Progenitor cell of endocrine pancreas (in vitro differentiated cells): ENCODE measurements at regions not wholly inside any gene's neighbourhood (a gene's known extent, or its start where the extent isn't known, plus 50 kb on each side); places are given as distances from the start of the nearest gene placed in this dataset.

ENCODE experiments used
- DNase-seq: peaks from one replicate; pipeline ENCODE4 v3.0.0; 2021; ENCODE audit warnings: low spot score; ENCODE audit not compliant: unreplicated experiment
- H3K27ac Mint-ChIP-seq: 2 replicates; pipeline ENCODE4 v1.8.0; 2021; ENCODE audit warnings: mild to moderate bottlenecking, moderate library complexity, mixed read lengths
- H3K27me3 Mint-ChIP-seq: 2 replicates; pipeline ENCODE4 v1.8.0; 2021; ENCODE audit warnings: mixed read lengths
- H3K36me3 Mint-ChIP-seq: 2 replicates; pipeline ENCODE4 v1.8.0; 2022; ENCODE audit warnings: mixed read lengths; ENCODE audit not compliant: insufficient read depth
- H3K4me1 Mint-ChIP-seq: 2 replicates; pipeline ENCODE4 v1.8.0; 2021; ENCODE audit warnings: low read depth, mixed read lengths
- H3K4me3 Mint-ChIP-seq: 2 replicates; pipeline ENCODE4 v1.8.0; 2021; ENCODE audit warnings: low read depth, mild to moderate bottlenecking, moderate library complexity, mixed read lengths
- H3K9me3 Mint-ChIP-seq: 2 replicates; pipeline ENCODE4 v1.8.0; 2021; ENCODE audit warnings: low read depth, mixed read lengths
- TF ChIP-seq, protein P1 (sequence below): fragments of 200-600 bp; sonication (generic); IDR thresholded peaks from one replicate; pipeline ENCODE4 v1.5.0; 2021; ENCODE audit warnings: antibody characterized with exemption, mild to moderate bottlenecking; ENCODE audit not compliant: unreplicated experiment

- Mint-ChIP-seq H3K27ac (no peak overlapping the region), H3K4me1 (peaks cover 7% of the 10 kb centered on the region), H3K9me3 (no peaks in the 10 kb centered on the region), H3K36me3 (no peaks in the 10 kb centered on the region), H3K4me3 (no peak overlapping the region), H3K27me3 (peaks cover 38% of the 10 kb centered on the region)
- TF ChIP-seq, protein P1, sequence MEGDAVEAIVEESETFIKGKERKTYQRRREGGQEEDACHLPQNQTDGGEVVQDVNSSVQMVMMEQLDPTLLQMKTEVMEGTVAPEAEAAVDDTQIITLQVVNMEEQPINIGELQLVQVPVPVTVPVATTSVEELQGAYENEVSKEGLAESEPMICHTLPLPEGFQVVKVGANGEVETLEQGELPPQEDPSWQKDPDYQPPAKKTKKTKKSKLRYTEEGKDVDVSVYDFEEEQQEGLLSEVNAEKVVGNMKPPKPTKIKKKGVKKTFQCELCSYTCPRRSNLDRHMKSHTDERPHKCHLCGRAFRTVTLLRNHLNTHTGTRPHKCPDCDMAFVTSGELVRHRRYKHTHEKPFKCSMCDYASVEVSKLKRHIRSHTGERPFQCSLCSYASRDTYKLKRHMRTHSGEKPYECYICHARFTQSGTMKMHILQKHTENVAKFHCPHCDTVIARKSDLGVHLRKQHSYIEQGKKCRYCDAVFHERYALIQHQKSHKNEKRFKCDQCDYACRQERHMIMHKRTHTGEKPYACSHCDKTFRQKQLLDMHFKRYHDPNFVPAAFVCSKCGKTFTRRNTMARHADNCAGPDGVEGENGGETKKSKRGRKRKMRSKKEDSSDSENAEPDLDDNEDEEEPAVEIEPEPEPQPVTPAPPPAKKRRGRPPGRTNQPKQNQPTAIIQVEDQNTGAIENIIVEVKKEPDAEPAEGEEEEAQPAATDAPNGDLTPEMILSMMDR: no peak
- DNase-seq: no peak
These were observed 104.9 kb upstream of the SLC2A1 start for GRCh38 chr1:43063394-43064219.

- Mint-ChIP-seq H3K27ac (no peak overlapping the region), H3K4me3 (no peak overlapping the region), H3K27me3 (peaks cover 38% of the 10 kb centered on the region), H3K9me3 (no peaks in the 10 kb centered on the region), H3K4me1 (peaks cover 5% of the 10 kb centered on the region), H3K36me3 (no peaks in the 10 kb centered on the region)
- no peak for DNase-seq
- TF ChIP-seq, protein P1: no peak
These were observed 103.9 kb upstream of the SLC2A1 start for GRCh38 chr1:43062527-43063095.

GRCh38 chr1:43061757-43062156 lies 103.1 kb upstream of the SLC2A1 start:
- no peaks in the 10 kb centered on the region for H3K36me3 Mint-ChIP-seq
- H3K27me3 Mint-ChIP-seq: peaks cover 35% of the 10 kb centered on the region
- H3K9me3 Mint-ChIP-seq: no peaks in the 10 kb centered on the region
- H3K27ac Mint-ChIP-seq: no peak overlapping the region
- no peak for DNase-seq
- H3K4me3 Mint-ChIP-seq: no peak overlapping the region
- TF ChIP-seq, protein P1: no peak
- peaks cover 5% of the 10 kb centered on the region for H3K4me1 Mint-ChIP-seq

- peaks cover 5% of the 10 kb centered on the region for H3K4me1 Mint-ChIP-seq
- TF ChIP-seq, protein P1: no peak
- H3K9me3 Mint-ChIP-seq: no peaks in the 10 kb centered on the region
- DNase-seq: no peak
- H3K4me3 Mint-ChIP-seq: no peak overlapping the region
- H3K27ac Mint-ChIP-seq: no peak overlapping the region
- H3K27me3 Mint-ChIP-seq: peaks cover 30% of the 10 kb centered on the region
- H3K36me3 Mint-ChIP-seq: no peaks in the 10 kb centered on the region
These were observed 101.2 kb upstream of the SLC2A1 start for GRCh38 chr1:43059640-43060574.
